CD14-positive monocyte (primary cell): ENCODE measurements at regions not wholly inside any gene's neighbourhood (a gene's known extent, or its start where the extent isn't known, plus 50 kb on each side); places are given as distances from the start of the nearest gene placed in this dataset.

Experiments
- DNase-seq, 3 donors: peaks; one replicate each; pipeline ENCODE4 v3.0.0-alpha.2; 2011 to 2022
- H2AFZ ChIP-seq: 2 replicates; pipeline ENCODE4 v1.6.0; 2012; ENCODE audit warnings: mild to moderate bottlenecking, low read depth, low read length, inconsistent platforms; ENCODE audit not compliant: insufficient read depth, poor library complexity, severe bottlenecking
- H3K27ac ChIP-seq, 2 donors: 1 replicate in 1 of 2; 2 replicates in 1 of 2; pipeline ENCODE4 v1.5.1; 2012 to 2013; ENCODE audit warnings: low read length in 2 of 2, control low read depth in 1 of 2, inconsistent platforms in 1 of 2, low read depth in 1 of 2, mild to moderate bottlenecking in 1 of 2
- H3K27me3 ChIP-seq, 2 donors: one replicate each; pipeline versions ENCODE4 v1.6.0 to v1.6.1; 2011 to 2013; ENCODE audit warnings: low read length in 2 of 2; ENCODE audit not compliant: control insufficient read depth in 2 of 2, insufficient read depth in 2 of 2
- H3K36me3 ChIP-seq, 2 donors: replicated peaks in 1 of 2; 1 replicate in 1 of 2; 2 replicates in 1 of 2; pipeline versions ENCODE4 v1.5.1 to v1.6.1; 2012 to 2013; ENCODE audit warnings: low read length in 2 of 2, control low read depth in 1 of 2, inconsistent platforms in 1 of 2, mild to moderate bottlenecking in 1 of 2; ENCODE audit not compliant: insufficient read depth in 2 of 2, control insufficient read depth in 1 of 2
- H3K4me1 ChIP-seq, 2 donors: 1 replicate in 1 of 2; 2 replicates in 1 of 2; pipeline versions ENCODE4 v1.5.1 to v1.6.1; 2012 to 2013; ENCODE audit warnings: low read length in 2 of 2, control low read depth in 1 of 2, inconsistent platforms in 1 of 2, mild to moderate bottlenecking in 1 of 2, moderate library complexity in 1 of 2; ENCODE audit not compliant: insufficient read depth in 2 of 2, control insufficient read depth in 1 of 2
- H3K4me2 ChIP-seq: replicated peaks from 2 replicates; pipeline ENCODE3; 2012; ENCODE audit warnings: low read length, moderate library complexity, mild to moderate bottlenecking; ENCODE audit not compliant: poor library complexity, severe bottlenecking; ENCODE audit errors: extremely low read depth
- H3K4me3 ChIP-seq, 3 experiments: fragments of 200-600 bp in 1 of 3; sonication (generic) in 1 of 3; replicated peaks in 1 of 3; 1 replicate in 2 of 3; 2 replicates in 1 of 3; pipeline ENCODE4 v1.5.1; 2011 to 2013; ENCODE audit warnings: low read length in 3 of 3, mild to moderate bottlenecking in 3 of 3, control low read depth in 2 of 3, low read depth in 2 of 3, inconsistent platforms in 1 of 3, moderate library complexity in 1 of 3
- H3K79me2 ChIP-seq: 2 replicates; pipeline ENCODE4 v1.6.0; 2012; ENCODE audit warnings: mild to moderate bottlenecking, control low read depth, inconsistent platforms, low read length, moderate library complexity; ENCODE audit not compliant: insufficient read depth
- H3K9ac ChIP-seq: 2 replicates; pipeline ENCODE4 v1.6.0; 2017; ENCODE audit warnings: low read length, mild to moderate bottlenecking; ENCODE audit not compliant: insufficient read depth, poor library complexity, severe bottlenecking
- H3K9me3 ChIP-seq, 2 donors: replicated peaks in 1 of 2; 1 replicate in 1 of 2; 2 replicates in 1 of 2; pipeline versions ENCODE4 v1.5.1 to v1.6.1; 2012 to 2013; ENCODE audit warnings: low read length in 2 of 2, control low read depth in 1 of 2; ENCODE audit not compliant: control insufficient read depth in 1 of 2, insufficient read depth in 1 of 2
- H4K20me1 ChIP-seq: 2 replicates; pipeline ENCODE4 v1.6.0; 2012; ENCODE audit warnings: mild to moderate bottlenecking, low read length, control low read depth, moderate library complexity; ENCODE audit not compliant: insufficient read depth
- H3K27ac Mint-ChIP-seq, 7 donors: one replicate each; pipeline ENCODE4 v1.8.0; 2020; ENCODE audit warnings: mild to moderate bottlenecking in 7 of 7, mixed read lengths in 7 of 7, moderate library complexity in 6 of 7, inconsistent platforms in 2 of 7
- H3K27me3 Mint-ChIP-seq, 3 donors: one replicate each; pipeline ENCODE4 v1.8.0; 2021 to 2022; ENCODE audit warnings: low read depth in 3 of 3, mild to moderate bottlenecking in 3 of 3, mixed read lengths in 3 of 3, moderate library complexity in 3 of 3, inconsistent platforms in 1 of 3
- H3K36me3 Mint-ChIP-seq, 2 donors: one replicate each; pipeline ENCODE4 v1.8.0; 2020; ENCODE audit warnings: mixed read lengths in 2 of 2, inconsistent platforms in 1 of 2, mild to moderate bottlenecking in 1 of 2
- H3K4me1 Mint-ChIP-seq: one replicate; pipeline ENCODE4 v1.8.0; 2020; ENCODE audit warnings: mild to moderate bottlenecking, mixed read lengths
- H3K4me3 Mint-ChIP-seq, 2 donors: one replicate each; pipeline ENCODE4 v1.8.0; 2020; ENCODE audit warnings: mild to moderate bottlenecking in 2 of 2, mixed read lengths in 2 of 2, moderate library complexity in 1 of 2
- H3K9me3 Mint-ChIP-seq, 7 donors: one replicate each; pipeline ENCODE4 v1.8.0; 2020 to 2022; ENCODE audit warnings: mixed read lengths in 7 of 7, mild to moderate bottlenecking in 6 of 7, moderate library complexity in 6 of 7, inconsistent platforms in 2 of 7
- WGBS: methylation state at CpG from one replicate; pipeline ENCODE4 v1.1.5; 2013; ENCODE audit warnings: missing lambda C conversion rate; ENCODE audit not compliant: insufficient coverage; 5-methylcytosine and 5-hydroxymethylcytosine counted together
- intact Hi-C, 2 donors: fragments of 100-400 bp; cut with micrococcal nuclease; formaldehyde crosslinking; loops; one replicate each; pipeline versions ENCODE4 v1.15.0 to v1.15.1; 2023
- TF ChIP-seq, protein P1 (sequence below): fragments of 200-600 bp; IDR thresholded peaks from one replicate; pipeline ENCODE4 v1.8.0; 2022; ENCODE audit warnings: antibody characterized with exemption, mild to moderate bottlenecking

- Histone ChIP-seq H4K20me1 (no peaks in the 10 kb centered on the region), H3K27ac (no peak overlapping the region), H3K4me2 (no peak overlapping the region), H3K27me3 (no peaks in the 10 kb centered on the region), H3K9me3 (no peaks in the 10 kb centered on the region), H3K79me2 (no peaks in the 10 kb centered on the region), H3K4me3 (no peak overlapping the region), H3K36me3 (no peaks in the 10 kb centered on the region), H3K9ac (no peak overlapping the region), H3K4me1 (no peaks in the 10 kb centered on the region), H2AFZ (no peak overlapping the region)
- TF ChIP-seq, protein P1, sequence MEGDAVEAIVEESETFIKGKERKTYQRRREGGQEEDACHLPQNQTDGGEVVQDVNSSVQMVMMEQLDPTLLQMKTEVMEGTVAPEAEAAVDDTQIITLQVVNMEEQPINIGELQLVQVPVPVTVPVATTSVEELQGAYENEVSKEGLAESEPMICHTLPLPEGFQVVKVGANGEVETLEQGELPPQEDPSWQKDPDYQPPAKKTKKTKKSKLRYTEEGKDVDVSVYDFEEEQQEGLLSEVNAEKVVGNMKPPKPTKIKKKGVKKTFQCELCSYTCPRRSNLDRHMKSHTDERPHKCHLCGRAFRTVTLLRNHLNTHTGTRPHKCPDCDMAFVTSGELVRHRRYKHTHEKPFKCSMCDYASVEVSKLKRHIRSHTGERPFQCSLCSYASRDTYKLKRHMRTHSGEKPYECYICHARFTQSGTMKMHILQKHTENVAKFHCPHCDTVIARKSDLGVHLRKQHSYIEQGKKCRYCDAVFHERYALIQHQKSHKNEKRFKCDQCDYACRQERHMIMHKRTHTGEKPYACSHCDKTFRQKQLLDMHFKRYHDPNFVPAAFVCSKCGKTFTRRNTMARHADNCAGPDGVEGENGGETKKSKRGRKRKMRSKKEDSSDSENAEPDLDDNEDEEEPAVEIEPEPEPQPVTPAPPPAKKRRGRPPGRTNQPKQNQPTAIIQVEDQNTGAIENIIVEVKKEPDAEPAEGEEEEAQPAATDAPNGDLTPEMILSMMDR: no peak
- WGBS: no CpG with 5 or more reads among the region's 2 CpGs
- no peak for DNase-seq
- Mint-ChIP-seq H3K36me3 (no peaks in the 10 kb centered on the region), H3K27me3 (peaks cover 0 to 1% (median 0%) of the 10 kb centered on the region in 3 donors), H3K4me3 (no peak overlapping the region), H3K4me1 (no peaks in the 10 kb centered on the region), H3K9me3 (peaks cover 0 to 8% (median 4%) of the 10 kb centered on the region in 7 donors), H3K27ac (no peak overlapping the region)
- intact Hi-C loops: no loop called here
Observed at GRCh38 chr16:6211644-6212043, 1114.0 kb upstream of the EEF2KMT start.

- Mint-ChIP-seq H3K36me3 (no peaks in the 10 kb centered on the region), H3K27ac (no peak overlapping the region), H3K4me3 (no peak overlapping the region), H3K27me3 (no peaks in the 10 kb centered on the region), H3K4me1 (no peaks in the 10 kb centered on the region), H3K9me3 (peaks cover 0 to 6% (median 4%) of the 10 kb centered on the region in 7 donors)
- no peaks in the 10 kb centered on the region for H3K9me3 ChIP-seq
- H3K36me3 ChIP-seq: no peaks in the 10 kb centered on the region
- H3K27me3 ChIP-seq: no peaks in the 10 kb centered on the region
- intact Hi-C loops: no loop called here
- no peak for DNase-seq
- WGBS: 43% methylated on average over 6 of the region's 6 CpGs
- H3K27ac ChIP-seq: no peak overlapping the region
- H3K79me2 ChIP-seq: no peaks in the 10 kb centered on the region
- no peak overlapping the region for H3K9ac ChIP-seq
- no peak overlapping the region for H3K4me2 ChIP-seq
- TF ChIP-seq, protein P1: no peak
- H3K4me3 ChIP-seq: no peak overlapping the region
- H2AFZ ChIP-seq: no peak overlapping the region
- H3K4me1 ChIP-seq: no peaks in the 10 kb centered on the region
- no peaks in the 10 kb centered on the region for H4K20me1 ChIP-seq
Observed at GRCh38 chr16:6209355-6209930, 1111.8 kb upstream of the EEF2KMT start.
